H9 (cell line): ENCODE measurements at regions not wholly inside any gene's neighbourhood (a gene's known extent, or its start where the extent isn't known, plus 50 kb on each side); places are given as distances from the start of the nearest gene placed in this dataset.

Source experiments
- DNase-seq: peaks from one replicate; pipeline ENCODE4 v3.0.0-alpha.2; 2017
- H2AFZ ChIP-seq: one replicate; pipeline ENCODE4 v1.6.1; 2013; ENCODE audit warnings: mild to moderate bottlenecking, low read length, control low read depth, moderate library complexity
- H2AK5ac ChIP-seq: 2 replicates; pipeline ENCODE4 v1.6.1; 2013; ENCODE audit warnings: low read length, control low read depth, mixed read lengths; ENCODE audit not compliant: insufficient read length
- H2BK120ac ChIP-seq: one replicate; pipeline ENCODE4 v1.6.1; 2013; ENCODE audit warnings: low read depth, mild to moderate bottlenecking, low read length, control low read depth, inconsistent platforms; ENCODE audit not compliant: poor library complexity, severe bottlenecking
- H2BK12ac ChIP-seq: 2 replicates; pipeline ENCODE4 v1.6.1; 2013; ENCODE audit warnings: low read length, control low read depth, mixed read lengths, low read depth; ENCODE audit not compliant: insufficient read length
- H2BK15ac ChIP-seq: 2 replicates; pipeline ENCODE4 v1.6.1; 2013; ENCODE audit warnings: low read depth, low read length, control low read depth
- H2BK20ac ChIP-seq: one replicate; pipeline ENCODE4 v1.6.1; 2013; ENCODE audit warnings: low read depth, mild to moderate bottlenecking, low read length, control low read depth, inconsistent platforms; ENCODE audit not compliant: poor library complexity, severe bottlenecking
- H2BK5ac ChIP-seq: 2 replicates; pipeline ENCODE4 v1.6.1; 2013; ENCODE audit warnings: low read length, control low read depth, mixed read lengths; ENCODE audit not compliant: insufficient read length
- H3K14ac ChIP-seq: 2 replicates; pipeline ENCODE4 v1.6.1; 2013; ENCODE audit warnings: low read length, control low read depth; ENCODE audit not compliant: insufficient read depth
- H3K18ac ChIP-seq: 2 replicates; pipeline ENCODE4 v1.6.1; 2013; ENCODE audit warnings: low read depth, mild to moderate bottlenecking, mixed read lengths, low read length, control low read depth; ENCODE audit not compliant: insufficient read length
- H3K23ac ChIP-seq: 2 replicates; pipeline ENCODE4 v1.6.1; 2013; ENCODE audit warnings: low read length, control low read depth, mixed read lengths, low read depth; ENCODE audit not compliant: insufficient read length
- H3K23me2 ChIP-seq: 2 replicates; pipeline ENCODE4 v1.6.1; 2013; ENCODE audit warnings: low read depth, mild to moderate bottlenecking, mixed read lengths, low read length, control low read depth; ENCODE audit not compliant: insufficient read length, poor library complexity, severe bottlenecking
- H3K27ac ChIP-seq: 2 replicates; pipeline ENCODE4 v1.5.1; 2013; ENCODE audit warnings: low read length, control low read depth, mixed read lengths, low read depth; ENCODE audit not compliant: insufficient read length
- H3K27me3 ChIP-seq: 2 replicates; pipeline ENCODE4 v1.6.1; 2013; ENCODE audit warnings: low read length, control low read depth, inconsistent platforms; ENCODE audit not compliant: insufficient read depth
- H3K4ac ChIP-seq: 2 replicates; pipeline ENCODE4 v1.6.1; 2013; ENCODE audit warnings: low read depth, mild to moderate bottlenecking, control low read depth, inconsistent platforms, low read length, moderate library complexity
- H3K4me1 ChIP-seq: 2 replicates; pipeline ENCODE4 v1.6.1; 2013; ENCODE audit warnings: low read length, control low read depth, inconsistent platforms; ENCODE audit not compliant: insufficient read depth
- H3K4me2 ChIP-seq: 2 replicates; pipeline ENCODE4 v1.6.1; 2013; ENCODE audit warnings: low read length, control low read depth, mixed read lengths; ENCODE audit not compliant: insufficient read length, insufficient read depth
- H3K56ac ChIP-seq: 2 replicates; pipeline ENCODE4 v1.6.1; 2013; ENCODE audit warnings: low read depth, mild to moderate bottlenecking, mixed read lengths, low read length, control low read depth; ENCODE audit not compliant: insufficient read length
- H3K79me1 ChIP-seq: 2 replicates; pipeline ENCODE4 v1.6.1; 2013; ENCODE audit warnings: low read depth, mild to moderate bottlenecking, moderate library complexity, low read length, control low read depth, inconsistent platforms; ENCODE audit not compliant: insufficient read depth, poor library complexity, severe bottlenecking
- H3K79me2 ChIP-seq: 2 replicates; pipeline ENCODE4 v1.6.1; 2013; ENCODE audit warnings: low read length, control low read depth, inconsistent platforms; ENCODE audit not compliant: insufficient read depth
- H3K9ac ChIP-seq: 2 replicates; pipeline ENCODE4 v1.6.1; 2013; ENCODE audit warnings: low read length, control low read depth, mixed read lengths; ENCODE audit not compliant: insufficient read length; ENCODE audit errors: extremely low read depth
- H3K9me3 ChIP-seq: one replicate; pipeline ENCODE4 v1.6.1; 2013; ENCODE audit warnings: low read depth, low read length, inconsistent platforms; ENCODE audit not compliant: control insufficient read depth
- H3T11ph ChIP-seq: one replicate; pipeline ENCODE4 v1.6.1; 2013; ENCODE audit warnings: mild to moderate bottlenecking, low read length, control low read depth, inconsistent platforms
- H4K20me1 ChIP-seq: one replicate; pipeline ENCODE4 v1.6.1; 2013; ENCODE audit not compliant: control insufficient read depth, insufficient read length, insufficient read depth
- H4K5ac ChIP-seq: 2 replicates; pipeline ENCODE4 v1.6.1; 2013; ENCODE audit warnings: low read depth, mild to moderate bottlenecking, mixed read lengths, low read length, control low read depth; ENCODE audit not compliant: insufficient read length
- H4K8ac ChIP-seq: replicated peaks from 2 replicates; pipeline ENCODE4 v1.6.1; 2013; ENCODE audit warnings: low read length, control low read depth, mixed read lengths, low read depth; ENCODE audit not compliant: insufficient read length
- H4K91ac ChIP-seq: 2 replicates; pipeline ENCODE4 v1.6.1; 2013; ENCODE audit warnings: low read depth, mild to moderate bottlenecking, moderate library complexity, mixed read lengths, low read length, control low read depth; ENCODE audit not compliant: insufficient read length
- H3K27ac Mint-ChIP-seq, 3 experiments: 2 replicates in 2 of 3; 3 replicates in 1 of 3; pipeline ENCODE4 v1.8.0; 2020 to 2021; ENCODE audit warnings: mixed read lengths in 3 of 3, mild to moderate bottlenecking in 1 of 3, moderate library complexity in 1 of 3
- H3K27me3 Mint-ChIP-seq: 2 replicates; pipeline ENCODE4 v1.8.0; 2021; ENCODE audit warnings: low read depth, mild to moderate bottlenecking, moderate library complexity, mixed read lengths
- H3K36me3 Mint-ChIP-seq, 3 experiments: 2 replicates in 2 of 3; 3 replicates in 1 of 3; pipeline ENCODE4 v1.8.0; 2020 to 2021; ENCODE audit warnings: low read depth in 3 of 3, mixed read lengths in 3 of 3; ENCODE audit not compliant: insufficient read depth in 1 of 3
- H3K4me1 Mint-ChIP-seq, 2 experiments: 2 replicates each; pipeline ENCODE4 v1.8.0; 2020; ENCODE audit warnings: mixed read lengths in 2 of 2
- H3K4me3 Mint-ChIP-seq, 2 experiments: 2 replicates in 1 of 2; 3 replicates in 1 of 2; pipeline ENCODE4 v1.8.0; 2020 to 2021; ENCODE audit warnings: mild to moderate bottlenecking in 2 of 2, mixed read lengths in 2 of 2, moderate library complexity in 1 of 2
- H3K9me3 Mint-ChIP-seq, 2 experiments: 2 replicates in 1 of 2; 3 replicates in 1 of 2; pipeline ENCODE4 v1.8.0; 2020; ENCODE audit warnings: mild to moderate bottlenecking in 2 of 2, mixed read lengths in 2 of 2, moderate library complexity in 1 of 2
- WGBS: extraction: QIAGEN DNeasy Blood & Tissue Kit; methylation state at CpG from one replicate; pipeline ENCODE4 v1.1.7; 2013; ENCODE audit warnings: missing lambda C conversion rate, low lambda C conversion rate, mixed read lengths; ENCODE audit not compliant: insufficient read length; ENCODE audit errors: extremely low coverage; 5-methylcytosine and 5-hydroxymethylcytosine counted together
- TF ChIP-seq, protein P1 (sequence below): fragments of 200-600 bp; sonication (generic); conservative IDR thresholded peaks from 3 replicates; pipeline ENCODE4 v1.8.0; 2021; ENCODE audit warnings: antibody characterized with exemption, mild to moderate bottlenecking

DNA sequence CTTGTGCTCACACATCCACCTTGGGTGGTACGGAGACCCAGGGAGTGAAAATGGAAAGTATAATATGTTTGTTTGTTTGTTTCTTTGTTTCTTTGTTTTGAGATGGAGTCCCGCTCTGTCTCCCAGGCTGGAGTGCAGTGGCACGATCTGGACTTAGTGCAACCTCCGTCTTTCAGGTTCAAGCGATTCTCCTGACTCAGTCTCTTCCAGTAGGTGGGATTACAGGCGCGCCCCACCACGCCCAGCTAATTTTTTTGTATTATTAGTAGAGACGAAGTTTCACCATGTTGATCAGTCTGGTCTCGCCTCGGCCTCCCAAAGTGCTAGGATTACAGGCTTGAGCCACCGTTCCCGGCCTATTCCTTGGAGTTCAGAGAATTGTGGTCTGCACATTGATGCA lies 115.4 kb downstream of the TRIM27 start:
- no peak overlapping the region for H4K91ac ChIP-seq
- peaks cover 60% of the 10 kb centered on the region for H3K27me3 ChIP-seq
- Mint-ChIP-seq H3K27me3 (peaks cover 97% of the 10 kb centered on the region), H3K4me1 (peaks cover 29 to 42% of the 10 kb centered on the region in 2 experiments), H3K9me3 (peaks cover 3 to 14% of the 10 kb centered on the region in 2 experiments; a peak in 1 of 5 replicates), H3K4me3 (peak overlapping the region; percentile 58 to 81), H3K27ac (no peak overlapping the region), H3K36me3 (peaks cover 0 to 2% (median 0%) of the 10 kb centered on the region in 3 experiments; a peak in 1 of 7 replicates)
- no peak overlapping the region for H3K9ac ChIP-seq
- no peaks in the 10 kb centered on the region for H3K79me1 ChIP-seq
- no peak overlapping the region for H3K27ac ChIP-seq
- H2BK15ac ChIP-seq: no peak overlapping the region
- DNase-seq: no peak
- H4K5ac ChIP-seq: no peak overlapping the region
- no peak overlapping the region for H2BK20ac ChIP-seq
- H3K4me1 ChIP-seq: peaks cover 2% of the 10 kb centered on the region; the same call in 1 of the 2 replicates
- H3K23ac ChIP-seq: no peak overlapping the region
- TF ChIP-seq, protein P1, sequence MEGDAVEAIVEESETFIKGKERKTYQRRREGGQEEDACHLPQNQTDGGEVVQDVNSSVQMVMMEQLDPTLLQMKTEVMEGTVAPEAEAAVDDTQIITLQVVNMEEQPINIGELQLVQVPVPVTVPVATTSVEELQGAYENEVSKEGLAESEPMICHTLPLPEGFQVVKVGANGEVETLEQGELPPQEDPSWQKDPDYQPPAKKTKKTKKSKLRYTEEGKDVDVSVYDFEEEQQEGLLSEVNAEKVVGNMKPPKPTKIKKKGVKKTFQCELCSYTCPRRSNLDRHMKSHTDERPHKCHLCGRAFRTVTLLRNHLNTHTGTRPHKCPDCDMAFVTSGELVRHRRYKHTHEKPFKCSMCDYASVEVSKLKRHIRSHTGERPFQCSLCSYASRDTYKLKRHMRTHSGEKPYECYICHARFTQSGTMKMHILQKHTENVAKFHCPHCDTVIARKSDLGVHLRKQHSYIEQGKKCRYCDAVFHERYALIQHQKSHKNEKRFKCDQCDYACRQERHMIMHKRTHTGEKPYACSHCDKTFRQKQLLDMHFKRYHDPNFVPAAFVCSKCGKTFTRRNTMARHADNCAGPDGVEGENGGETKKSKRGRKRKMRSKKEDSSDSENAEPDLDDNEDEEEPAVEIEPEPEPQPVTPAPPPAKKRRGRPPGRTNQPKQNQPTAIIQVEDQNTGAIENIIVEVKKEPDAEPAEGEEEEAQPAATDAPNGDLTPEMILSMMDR: no peak
- H3K79me2 ChIP-seq: no peaks in the 10 kb centered on the region
- no peak overlapping the region for H3T11ph ChIP-seq
- peak overlapping the region; percentile 63 for H3K4me2 ChIP-seq
- WGBS: no CpG with 5 or more reads among the region's 13 CpGs
- no peak overlapping the region for H4K8ac ChIP-seq
- no peaks in the 10 kb centered on the region for H4K20me1 ChIP-seq
- H3K18ac ChIP-seq: no peak overlapping the region
- H3K4ac ChIP-seq: no peak overlapping the region
- H2BK120ac ChIP-seq: no peak overlapping the region
- H2BK12ac ChIP-seq: no peak overlapping the region
- H3K14ac ChIP-seq: no peak overlapping the region
- no peak overlapping the region for H3K56ac ChIP-seq
- peaks cover 21% of the 10 kb centered on the region for H3K23me2 ChIP-seq
- no peaks in the 10 kb centered on the region for H3K9me3 ChIP-seq
- no peak overlapping the region for H2BK5ac ChIP-seq
- H2AFZ ChIP-seq: no peak overlapping the region
- no peak overlapping the region for H2AK5ac ChIP-seq
